Activated naive CD4-positive, alpha-beta T cell treated with anti-CD3 and anti-CD28 coated beads, Interleukin-2, amount 50 U/mL, for 72 hours (primary cell): ENCODE measurements at regions not wholly inside any gene's neighbourhood (a gene's known extent, or its start where the extent isn't known, plus 50 kb on each side); places are given as distances from the start of the nearest gene placed in this dataset.
"Not testable (repeated sequence)": the region's sequence is repeated elsewhere in the genome, so short reads cannot be mapped to it uniquely, and the experiment has no call there.

ENCODE experiments used
- ATAC-seq, 2 donors: fragments of 150-1000 bp; cut with Tn5 transposase; 2 replicates each; pipeline ENCODE4 v1.10.0; 2021; ENCODE audit warnings: mild to moderate bottlenecking in 2 of 2, moderate library complexity in 2 of 2
- DNase-seq, 2 donors: peaks; one replicate each; pipeline ENCODE4 v3.0.0; 2021 to 2022; ENCODE audit warnings: low spot score in 2 of 2
- H3K27ac Mint-ChIP-seq, 2 donors: one replicate each; pipeline ENCODE4 v1.8.0; 2022; ENCODE audit warnings: mild to moderate bottlenecking in 2 of 2, mixed read lengths in 2 of 2
- H3K36me3 Mint-ChIP-seq, 2 donors: one replicate each; pipeline ENCODE4 v1.8.0; 2022; ENCODE audit warnings: mixed read lengths in 2 of 2
- H3K9me3 Mint-ChIP-seq, 2 donors: one replicate each; pipeline ENCODE4 v1.8.0; 2022; ENCODE audit warnings: mixed read lengths in 2 of 2

- DNase-seq: no peak
- ATAC-seq: no peak
- peaks cover 0 to 4% of the 10 kb centered on the region in 2 donors for H3K36me3 Mint-ChIP-seq
- peaks cover 0 to 4% of the 10 kb centered on the region in 2 donors for H3K9me3 Mint-ChIP-seq
- H3K27ac Mint-ChIP-seq: no peak overlapping the region
Measured at GRCh38 chr5:38776149-38776896, 69.5 kb upstream of the OSMR start.

DNA sequence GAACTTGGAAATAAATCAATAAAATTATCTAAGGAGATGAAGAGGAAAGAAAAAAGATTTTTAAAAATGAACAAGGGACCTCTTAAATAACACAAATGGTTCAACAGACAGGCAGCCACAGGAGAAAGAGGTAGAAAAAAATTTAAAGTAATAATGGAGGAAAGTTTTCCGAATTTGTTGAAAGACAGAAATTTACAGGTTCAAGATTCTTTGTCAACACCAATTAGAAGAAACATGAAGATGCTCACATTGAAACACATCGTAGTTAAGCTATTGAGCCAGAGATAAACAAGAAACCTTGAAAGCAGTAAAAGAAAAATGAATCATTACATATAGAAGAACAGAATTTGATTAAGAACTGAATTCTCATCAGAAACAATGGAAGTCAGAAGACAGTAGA lies 68.7 kb upstream of the OSMR start:
- no peak overlapping the region for H3K27ac Mint-ChIP-seq
- ATAC-seq: no peak
- H3K36me3 Mint-ChIP-seq: peaks cover 0 to 4% of the 10 kb centered on the region in 2 donors
- DNase-seq: no peak
- peaks cover 0 to 4% of the 10 kb centered on the region in 2 donors for H3K9me3 Mint-ChIP-seq

- no peak for DNase-seq
- Mint-ChIP-seq H3K27ac (no peak overlapping the region), H3K9me3 (peaks cover 0 to 4% of the 10 kb centered on the region in 2 donors), H3K36me3 (no peaks in the 10 kb centered on the region)
- ATAC-seq: no peak
Measured at GRCh38 chr5:38780316-38780715, 65.5 kb upstream of the OSMR start.

- H3K9me3 Mint-ChIP-seq: peaks cover 4 to 8% of the 10 kb centered on the region in 2 donors
- no peak overlapping the region for H3K27ac Mint-ChIP-seq
- H3K36me3 Mint-ChIP-seq: peaks cover 5% of the 10 kb centered on the region in 2 donors
- DNase-seq (no peak), ATAC-seq (no peak)
Measured at GRCh38 chr5:38780945-38781344, 64.9 kb upstream of the OSMR start.

GRCh38 chr5:38782180-38782835 lies 63.5 kb upstream of the OSMR start:
- no peak for DNase-seq
- ATAC-seq: peak in 1 of 2 donors; percentile 28
- peaks cover 6 to 12% of the 10 kb centered on the region in 2 donors for H3K9me3 Mint-ChIP-seq
- peaks cover 7 to 9% of the 10 kb centered on the region in 2 donors for H3K36me3 Mint-ChIP-seq
- H3K27ac Mint-ChIP-seq: no peak overlapping the region

GRCh38 chr5:38783011-38783561 lies 62.7 kb upstream of the OSMR start:
- Mint-ChIP-seq H3K36me3 (peaks cover 7 to 9% of the 10 kb centered on the region in 2 donors), H3K9me3 (peaks cover 11 to 17% of the 10 kb centered on the region in 2 donors), H3K27ac (no peak overlapping the region)
- ATAC-seq: no peak
- DNase-seq: no peak

- ATAC-seq: no peak
- no peak for DNase-seq
- peaks cover 11 to 13% of the 10 kb centered on the region in 2 donors for H3K9me3 Mint-ChIP-seq
- H3K36me3 Mint-ChIP-seq: peaks cover 7 to 9% of the 10 kb centered on the region in 2 donors
- H3K27ac Mint-ChIP-seq: no peak overlapping the region
Measured at GRCh38 chr5:38789134-38789533, 56.7 kb upstream of the OSMR start.

- DNase-seq: no peak
- peaks cover 11 to 13% of the 10 kb centered on the region in 2 donors for H3K9me3 Mint-ChIP-seq
- ATAC-seq: peak in 1 of 2 donors; percentile 48
- peaks cover 7 to 9% of the 10 kb centered on the region in 2 donors for H3K36me3 Mint-ChIP-seq
- no peak overlapping the region for H3K27ac Mint-ChIP-seq
Measured at GRCh38 chr5:38789777-38790176, 56.0 kb upstream of the OSMR start.

- Mint-ChIP-seq H3K9me3 (peaks cover 11 to 13% of the 10 kb centered on the region in 2 donors), H3K27ac (no peak overlapping the region), H3K36me3 (peaks cover 7 to 9% of the 10 kb centered on the region in 2 donors)
- DNase-seq (no peak), ATAC-seq (no peak)
Measured at GRCh38 chr5:38790268-38790667, 55.5 kb upstream of the OSMR start.

DNA sequence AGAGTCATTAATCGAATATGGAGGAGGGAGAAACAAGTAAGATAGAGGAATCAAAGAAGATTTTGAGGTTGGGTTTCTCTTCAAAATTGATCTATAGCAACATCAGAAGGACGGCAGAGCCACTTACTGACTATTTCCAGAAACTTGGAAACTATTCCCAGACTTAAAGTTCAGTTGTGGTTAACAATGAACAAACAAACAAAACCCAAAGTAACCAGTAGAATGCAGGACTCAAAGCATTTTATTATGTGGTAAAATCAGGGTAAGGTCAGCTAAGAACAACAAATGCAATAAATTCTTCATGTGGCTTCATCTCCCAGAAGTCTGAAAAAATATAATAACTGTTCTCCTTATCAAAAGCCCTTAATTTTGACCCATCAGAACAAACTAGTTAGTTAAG lies 54.9 kb upstream of the OSMR start:
- Mint-ChIP-seq H3K9me3 (peaks cover 8 to 10% of the 10 kb centered on the region in 2 donors), H3K36me3 (peaks cover 3 to 4% of the 10 kb centered on the region in 2 donors), H3K27ac (no peak overlapping the region)
- DNase-seq: no peak
- no peak for ATAC-seq

- no peak overlapping the region for H3K27ac Mint-ChIP-seq
- no peak for DNase-seq
- no peaks in the 10 kb centered on the region for H3K9me3 Mint-ChIP-seq
Measured at GRCh38 chr5:38793099-38793498, 52.7 kb upstream of the OSMR start.

DNA sequence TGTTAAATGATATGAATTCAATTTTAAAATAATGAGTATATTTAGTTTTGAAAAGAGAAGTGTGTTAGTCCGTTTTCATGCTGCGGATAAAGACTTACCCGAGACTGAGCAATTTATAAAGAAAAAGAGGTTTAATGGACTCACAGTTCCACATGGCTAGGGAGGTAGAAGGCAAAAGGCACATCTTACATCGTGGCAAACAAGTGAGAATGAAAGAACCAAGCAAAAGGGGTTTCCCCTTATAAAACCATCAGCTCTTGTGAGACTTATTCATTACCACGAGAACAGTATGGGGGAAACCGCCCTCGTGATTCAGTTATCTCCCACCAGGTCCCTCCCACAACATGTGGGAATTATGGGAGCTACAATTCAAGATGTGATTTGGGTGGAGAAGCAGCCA lies 51.8 kb upstream of the OSMR start:
- H3K27ac Mint-ChIP-seq, H3K9me3 Mint-ChIP-seq, H3K36me3 Mint-ChIP-seq, DNase-seq: not testable (repeated sequence)
- peak in 1 of 2 donors; percentile 55 for ATAC-seq

More at GRCh38 chr5:38793099-38793498, 52.7 kb upstream of the OSMR start:
- ATAC-seq: no peak
- H3K36me3 Mint-ChIP-seq: no peaks in the 10 kb centered on the region

DNA sequence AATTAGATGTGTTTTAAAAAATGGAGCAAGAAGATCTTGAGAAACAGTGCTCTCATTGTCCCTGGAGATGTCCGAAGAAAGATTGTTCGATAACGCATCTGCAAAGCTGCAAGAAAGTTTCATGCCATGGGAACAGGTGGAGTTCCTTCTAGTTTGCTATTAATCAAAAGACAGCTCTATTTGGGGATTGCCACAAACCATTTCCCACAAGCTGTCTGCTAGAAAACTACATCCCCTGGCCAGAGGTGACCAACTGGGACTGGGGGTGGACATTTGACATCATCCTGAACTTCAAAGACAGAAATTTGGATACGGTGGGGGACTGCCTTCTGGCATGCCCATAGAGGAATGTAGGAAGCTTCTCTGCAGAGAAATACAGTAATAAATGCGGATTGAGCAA lies 50.8 kb upstream of the OSMR start:
- ATAC-seq (no peak), DNase-seq (no peak)
- H3K27ac Mint-ChIP-seq: no peak overlapping the region
- no peaks in the 10 kb centered on the region for H3K36me3 Mint-ChIP-seq
- H3K9me3 Mint-ChIP-seq: no peaks in the 10 kb centered on the region

DNA sequence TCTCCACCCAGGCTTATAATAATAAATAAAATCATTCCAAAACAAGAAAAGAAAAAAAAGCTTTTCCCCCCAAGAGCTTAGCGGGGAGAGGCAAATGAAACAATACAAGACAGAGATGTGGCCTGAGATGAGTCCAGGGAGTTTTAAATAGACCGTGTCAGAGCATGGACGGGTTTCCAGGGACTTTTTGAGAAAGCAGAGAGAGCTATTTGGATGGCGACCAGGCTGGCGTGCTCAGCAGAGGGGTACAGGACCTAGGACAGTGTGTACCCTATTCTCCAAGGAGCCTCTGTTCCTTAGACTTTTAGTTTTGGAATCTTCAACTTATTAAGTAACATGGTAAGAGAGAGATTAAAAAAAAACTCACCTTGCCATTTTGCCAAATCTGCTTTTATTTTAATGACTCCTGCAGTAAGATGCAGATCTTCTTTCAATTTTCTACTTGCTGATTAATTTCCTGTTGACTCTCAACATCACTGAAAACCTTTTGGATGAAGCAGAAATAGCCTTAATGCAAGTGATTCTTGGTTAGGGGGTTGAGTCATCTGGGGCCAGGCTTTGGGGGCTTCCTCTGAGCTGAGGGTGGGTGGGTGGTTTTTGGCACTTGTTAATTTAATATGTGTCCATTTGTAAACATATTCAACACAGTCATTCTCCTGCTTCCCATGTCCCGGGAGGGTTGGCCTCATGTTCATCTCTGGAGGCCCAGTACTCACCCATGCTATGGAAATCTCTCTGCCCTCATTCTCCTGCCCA lies 49.6 kb upstream of the OSMR start:
- ATAC-seq (peak in 1 of 2 donors; percentile 68), DNase-seq (no peak)
- Mint-ChIP-seq H3K27ac (no peak overlapping the region), H3K9me3 (no peaks in the 10 kb centered on the region), H3K36me3 (no peaks in the 10 kb centered on the region)
